Gastroesophageal sphincter (tissue), 3 donors: ENCODE measurements at regions not wholly inside any gene's neighbourhood (a gene's known extent, or its start where the extent isn't known, plus 50 kb on each side); places are given as distances from the start of the nearest gene placed in this dataset.

Experiments
- POLR2A ChIP-seq, 2 donors: fragments of 450-650 bp; IDR thresholded peaks; one replicate each; pipeline ENCODE4 v1.6.1; 2017; ENCODE audit warnings: antibody characterized with exemption in 2 of 2, mild to moderate bottlenecking in 2 of 2, moderate library complexity in 1 of 2
- TF ChIP-seq, protein P1 (sequence below), 4 experiments: fragments of 200-600 bp in 2 of 4; fragments of 450-650 bp in 2 of 4; sonication (generic) in 1 of 4; IDR thresholded peaks; one replicate each; pipeline ENCODE4 v1.5.1; 2017 to 2019; ENCODE audit warnings: antibody characterized with exemption in 4 of 4, mild to moderate bottlenecking in 2 of 4, moderate library complexity in 2 of 4

- TF ChIP-seq, protein P1, sequence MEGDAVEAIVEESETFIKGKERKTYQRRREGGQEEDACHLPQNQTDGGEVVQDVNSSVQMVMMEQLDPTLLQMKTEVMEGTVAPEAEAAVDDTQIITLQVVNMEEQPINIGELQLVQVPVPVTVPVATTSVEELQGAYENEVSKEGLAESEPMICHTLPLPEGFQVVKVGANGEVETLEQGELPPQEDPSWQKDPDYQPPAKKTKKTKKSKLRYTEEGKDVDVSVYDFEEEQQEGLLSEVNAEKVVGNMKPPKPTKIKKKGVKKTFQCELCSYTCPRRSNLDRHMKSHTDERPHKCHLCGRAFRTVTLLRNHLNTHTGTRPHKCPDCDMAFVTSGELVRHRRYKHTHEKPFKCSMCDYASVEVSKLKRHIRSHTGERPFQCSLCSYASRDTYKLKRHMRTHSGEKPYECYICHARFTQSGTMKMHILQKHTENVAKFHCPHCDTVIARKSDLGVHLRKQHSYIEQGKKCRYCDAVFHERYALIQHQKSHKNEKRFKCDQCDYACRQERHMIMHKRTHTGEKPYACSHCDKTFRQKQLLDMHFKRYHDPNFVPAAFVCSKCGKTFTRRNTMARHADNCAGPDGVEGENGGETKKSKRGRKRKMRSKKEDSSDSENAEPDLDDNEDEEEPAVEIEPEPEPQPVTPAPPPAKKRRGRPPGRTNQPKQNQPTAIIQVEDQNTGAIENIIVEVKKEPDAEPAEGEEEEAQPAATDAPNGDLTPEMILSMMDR (IDR thresholded peaks at IDR 0.05), result no peak
- no peak for TF ChIP-seq POLR2A (IDR thresholded peaks at IDR 0.05)
Observed at GRCh38 chr13:106696719-106697118, 128.8 kb upstream of the ARGLU1 start.
